ENCODE measurements at regions not wholly inside any gene's neighbourhood (a gene's known extent, or its start where the extent isn't known, plus 50 kb on each side); places are given as distances from the start of the nearest gene placed in this dataset.

- TF ChIP-seq GATA2 (IDR thresholded peaks at IDR 0.05; ENCODE audit: low read depth, low read length) (no peak), GATA3 (IDR thresholded peaks at IDR 0.05; ENCODE audit: low read depth, low read length) (no peak)
Observed at GRCh38 chr16:17949141-17949981, 387.2 kb downstream of the NPIPA8 start.

DNA sequence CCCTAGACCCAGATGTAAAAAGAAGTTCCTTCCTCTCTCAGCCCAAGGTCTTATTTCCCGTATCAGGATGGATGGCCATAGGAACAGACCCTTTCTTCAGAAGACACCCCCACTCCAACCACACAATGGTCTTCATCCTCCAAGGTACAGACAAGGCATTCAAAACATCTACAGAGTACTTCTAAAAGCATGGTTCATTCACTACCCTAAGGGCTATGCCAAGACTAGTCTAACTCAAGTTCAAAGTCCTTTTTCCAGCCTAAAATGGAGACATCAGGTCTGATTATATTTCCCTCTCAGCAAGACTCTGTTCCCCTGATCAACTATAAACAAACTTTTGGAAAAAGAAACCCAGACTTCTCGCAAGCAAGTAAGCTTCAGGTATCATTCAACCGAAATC, 388.9 kb downstream of the NPIPA8 start:
- TF ChIP-seq GATA2 (IDR thresholded peaks at IDR 0.05; ENCODE audit: low read depth, low read length) (no peak), GATA3 (IDR thresholded peaks at IDR 0.05; ENCODE audit: low read depth, low read length) (no peak)

GRCh38 chr16:17947165-17947564, 389.4 kb downstream of the NPIPA8 start:
- TF ChIP-seq GATA2 (IDR thresholded peaks at IDR 0.05; ENCODE audit: low read depth, low read length): no peak
- TF ChIP-seq GATA3 (IDR thresholded peaks at IDR 0.05; ENCODE audit: low read depth, low read length): no peak

- TF ChIP-seq GATA3 (IDR thresholded peaks at IDR 0.05; ENCODE audit: low read depth, low read length): no peak
- TF ChIP-seq GATA2 (IDR thresholded peaks at IDR 0.05; ENCODE audit: low read depth, low read length): no peak
Observed at GRCh38 chr16:17945080-17945601, 391.4 kb downstream of the NPIPA8 start.

DNA sequence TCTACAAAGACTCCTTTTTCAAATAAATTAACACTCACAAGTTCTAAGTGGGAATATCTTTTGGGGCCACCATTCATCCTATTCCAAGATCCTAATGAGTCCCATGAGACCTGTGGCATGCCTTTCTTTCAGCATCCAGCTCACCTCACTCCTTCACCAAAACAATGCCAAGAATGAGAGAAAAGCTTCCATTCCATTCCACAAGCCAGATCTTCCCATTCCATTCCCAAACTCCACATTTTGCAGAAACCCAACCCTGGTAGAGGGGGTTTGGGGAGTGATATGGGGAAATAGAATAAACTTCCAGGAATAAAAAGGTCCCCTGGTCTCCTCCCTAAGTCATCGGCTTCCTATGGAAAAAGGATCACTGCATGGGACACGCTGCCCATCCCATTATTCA, 392.2 kb downstream of the NPIPA8 start:
- no peak for TF ChIP-seq GATA3 (IDR thresholded peaks at IDR 0.05; ENCODE audit: low read depth, low read length)

GRCh38 chr16:17942067-17942466, 394.5 kb downstream of the NPIPA8 start:
- no peak for TF ChIP-seq GATA3 (IDR thresholded peaks at IDR 0.05; ENCODE audit: low read depth, low read length)
- TF ChIP-seq GATA2 (IDR thresholded peaks at IDR 0.05; ENCODE audit: low read depth, low read length): no peak

GRCh38 chr16:17940584-17941364, 395.8 kb downstream of the NPIPA8 start:
- no peak for TF ChIP-seq GATA2 (IDR thresholded peaks at IDR 0.05; ENCODE audit: low read depth, low read length)
- no peak for TF ChIP-seq GATA3 (IDR thresholded peaks at IDR 0.05; ENCODE audit: low read depth, low read length)

DNA sequence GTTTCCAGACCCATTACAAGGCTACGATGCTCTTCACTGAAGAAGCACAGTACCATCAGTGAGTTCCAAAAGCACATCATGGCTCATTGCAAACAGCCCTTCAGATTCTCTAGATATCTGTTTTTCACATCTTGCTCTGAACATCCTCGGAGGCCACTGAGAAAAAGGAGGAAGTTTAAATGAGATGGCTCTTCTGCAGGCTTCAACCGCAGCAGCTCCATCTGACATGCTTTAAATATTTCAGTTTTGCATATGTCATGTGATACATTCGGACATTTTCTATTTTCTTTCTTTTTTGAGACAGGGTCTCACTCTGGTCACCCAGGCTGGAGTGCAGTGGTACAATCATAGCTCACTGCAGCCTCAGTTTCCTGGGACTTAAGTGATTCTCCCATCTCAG, 396.8 kb downstream of the NPIPA8 start:
- no peak for TF ChIP-seq GATA2 (IDR thresholded peaks at IDR 0.05; ENCODE audit: low read depth, low read length)
- TF ChIP-seq GATA3 (IDR thresholded peaks at IDR 0.05; ENCODE audit: low read depth, low read length): no peak

- TF ChIP-seq GATA3 (IDR thresholded peaks at IDR 0.05; ENCODE audit: low read depth, low read length) (no peak), GATA2 (IDR thresholded peaks at IDR 0.05; ENCODE audit: low read depth, low read length) (no peak)
Observed at GRCh38 chr16:17939122-17939536, 397.4 kb downstream of the NPIPA8 start.

DNA sequence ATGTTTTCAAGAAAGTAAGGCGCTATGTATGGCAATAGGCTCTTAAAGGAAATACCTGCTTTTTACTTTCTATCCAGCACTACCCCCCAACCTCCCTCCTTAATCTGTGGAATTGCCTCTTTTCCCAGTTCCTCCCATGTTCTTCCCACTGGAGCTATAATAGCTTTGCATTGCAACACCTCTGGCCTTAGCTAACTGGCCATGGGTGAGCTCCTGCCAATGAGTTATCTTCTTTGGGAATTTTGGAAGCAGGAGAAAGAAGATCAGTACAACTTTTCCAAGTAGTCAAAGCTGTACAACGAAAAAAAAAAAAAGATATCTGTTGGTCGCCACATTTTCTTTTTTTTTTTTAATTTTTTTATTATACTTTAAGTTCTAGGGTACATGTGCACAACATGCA, 398.0 kb downstream of the NPIPA8 start:
- TF ChIP-seq GATA2 (IDR thresholded peaks at IDR 0.05; ENCODE audit: low read depth, low read length) (no peak), GATA3 (IDR thresholded peaks at IDR 0.05; ENCODE audit: low read depth, low read length) (no peak)

DNA sequence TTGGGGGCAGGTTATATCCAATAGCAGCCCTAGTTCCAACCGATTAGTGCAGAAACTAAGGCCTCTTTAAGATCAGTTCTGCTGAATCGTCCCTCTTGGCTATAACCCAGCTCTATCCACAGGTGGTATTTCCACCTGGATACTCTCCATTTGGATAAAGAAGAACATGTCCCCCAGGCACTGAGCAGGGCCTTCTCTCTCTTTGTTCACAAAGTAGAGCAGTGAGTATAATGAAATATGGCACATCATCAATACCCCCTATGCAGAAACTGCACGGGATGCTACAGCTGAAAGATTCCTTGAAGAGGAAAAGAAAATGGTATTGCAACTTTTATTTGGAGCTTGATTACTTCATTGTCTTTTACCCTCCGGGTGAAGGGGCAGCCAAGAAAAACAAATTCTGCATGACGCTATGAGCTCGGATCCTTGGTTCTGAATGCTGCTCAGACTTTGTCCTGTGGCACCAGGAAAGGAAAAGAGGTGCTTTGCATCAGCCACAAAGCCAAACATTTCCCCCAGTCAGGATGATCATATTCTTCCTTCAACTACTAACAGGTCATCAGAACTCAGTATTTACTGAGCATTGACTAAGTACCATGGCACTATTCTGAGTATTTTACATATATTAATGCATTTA, 399.7 kb downstream of the NPIPA8 start:
- TF ChIP-seq GATA2 (IDR thresholded peaks at IDR 0.05; ENCODE audit: low read depth, low read length) (no peak), GATA3 (IDR thresholded peaks at IDR 0.05; ENCODE audit: low read depth, low read length) (no peak)

DNA sequence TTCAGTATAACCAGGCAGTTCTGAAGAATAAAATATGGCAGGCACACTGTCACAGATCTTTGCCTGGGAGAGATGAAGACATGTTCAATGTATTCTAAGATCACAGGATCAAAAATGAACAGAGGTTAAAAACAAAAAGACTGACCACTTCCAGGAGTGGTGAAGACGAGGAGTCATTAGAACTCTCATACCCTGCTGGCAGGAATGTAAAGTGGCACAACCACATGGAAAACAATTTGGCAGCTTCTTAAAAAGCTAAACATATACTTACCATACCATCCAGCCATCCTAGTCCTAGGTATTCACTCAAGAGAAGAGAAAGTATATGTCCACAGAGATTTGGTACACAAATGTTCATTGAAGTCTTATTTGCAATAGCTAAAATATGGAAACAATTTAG, 406.3 kb downstream of the NPIPA8 start:
- TF ChIP-seq GATA2 (IDR thresholded peaks at IDR 0.05; ENCODE audit: low read depth, low read length) (no peak), GATA3 (IDR thresholded peaks at IDR 0.05; ENCODE audit: low read depth, low read length) (no peak)

DNA sequence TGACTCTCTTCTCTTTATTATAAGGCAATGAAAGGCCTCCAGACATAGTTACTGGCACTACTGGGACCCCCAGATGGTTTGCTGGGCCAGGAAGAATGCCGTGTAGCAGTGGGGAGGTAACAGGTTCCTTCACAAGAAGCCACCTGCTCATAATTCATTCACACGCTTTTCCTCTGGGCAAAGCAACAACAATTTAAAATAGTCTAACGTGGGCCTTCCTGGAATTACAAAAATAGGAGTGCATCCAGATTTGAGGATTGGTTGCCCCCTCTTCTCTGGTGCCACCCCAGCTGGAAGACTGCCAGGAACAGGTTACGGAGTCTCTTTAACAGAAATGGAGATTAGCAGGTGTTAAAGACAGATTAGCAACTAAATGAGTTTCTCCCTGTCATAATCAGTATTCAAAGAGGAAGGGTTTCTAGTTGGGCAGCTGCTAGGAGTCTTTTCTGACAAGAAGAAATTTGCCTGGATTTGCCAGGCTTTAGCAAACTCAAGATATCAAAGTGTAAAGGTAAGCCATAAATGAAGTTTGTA, 409.6 kb downstream of the NPIPA8 start:
- TF ChIP-seq GATA2 (IDR thresholded peaks at IDR 0.05; ENCODE audit: low read depth, low read length) (no peak), GATA3 (IDR thresholded peaks at IDR 0.05; ENCODE audit: low read depth, low read length) (no peak)

DNA sequence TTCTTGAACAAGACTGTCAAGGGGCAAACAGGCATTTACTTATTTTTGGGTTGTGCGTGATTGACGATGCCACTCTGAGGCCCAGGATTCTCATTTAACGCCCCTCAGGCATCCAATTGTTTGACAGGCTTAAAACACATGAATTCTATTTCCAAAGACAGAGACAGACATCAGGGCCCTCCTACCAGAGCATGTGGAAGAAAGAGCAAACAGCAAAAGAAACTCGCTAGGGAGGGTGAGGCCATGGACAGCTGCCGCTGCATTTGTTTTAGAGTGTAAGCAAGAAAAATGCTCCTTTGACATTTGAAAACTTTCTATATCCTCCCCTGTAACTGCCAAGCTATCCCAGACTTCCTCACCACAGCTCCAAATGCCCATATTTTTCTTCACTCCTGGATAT, 410.1 kb downstream of the NPIPA8 start:
- TF ChIP-seq GATA2 (IDR thresholded peaks at IDR 0.05; ENCODE audit: low read depth, low read length): no peak
- no peak for TF ChIP-seq GATA3 (IDR thresholded peaks at IDR 0.05; ENCODE audit: low read depth, low read length)
